ENCODE measurements at regions not wholly inside any gene's neighbourhood (a gene's known extent, or its start where the extent isn't known, plus 50 kb on each side); places are given as distances from the start of the nearest gene placed in this dataset.

GRCh38 chr7:54858008-54858692 is 99.1 kb upstream of the SEC61G start:
- Histone ChIP-seq H3K27me3 (ENCODE audit: control insufficient read depth, low read length) (no peaks in the 10 kb centered on the region), H3K4me3 (ENCODE audit: low read length) (no peak overlapping the region), H3F3A (ENCODE audit: control insufficient read depth, insufficient read depth) (no peaks in the 10 kb centered on the region), H3K4me2 (ENCODE audit: low read length) (no peak overlapping the region), H3K36me3 (ENCODE audit: control insufficient read depth, low read length) (no peaks in the 10 kb centered on the region), H3K27ac (ENCODE audit: low read depth, low read length) (no peak overlapping the region), H3K9me3 (ENCODE audit: control insufficient read depth, insufficient read depth, low read length) (no peaks in the 10 kb centered on the region; the same call in 1 of the 2 replicates), H3K4me1 (ENCODE audit: control insufficient read depth, low read length) (no peaks in the 10 kb centered on the region), H3K9me2 (replicated peaks; ENCODE audit: control insufficient read depth, low read length) (no peaks in the 10 kb centered on the region), H4K20me1 (ENCODE audit: control insufficient read depth, insufficient read depth, low read depth, low read length) (no peaks in the 10 kb centered on the region), H3K79me2 (ENCODE audit: control insufficient read depth, low read length) (no peaks in the 10 kb centered on the region)
- TF ChIP-seq EZH2phosphoT487 (IDR thresholded peaks at IDR 0.05; ENCODE audit: borderline replicate concordance, low read length), result no peak

GRCh38 chr7:54859066-54859465 is 100.1 kb upstream of the SEC61G start:
- H3K4me1 ChIP-seq (ENCODE audit: control insufficient read depth, low read length), result no peaks in the 10 kb centered on the region
- H3K9me2 ChIP-seq (replicated peaks; ENCODE audit: control insufficient read depth, low read length), result no peaks in the 10 kb centered on the region
- H3K27ac ChIP-seq (ENCODE audit: low read depth, low read length), result no peak overlapping the region
- no peaks in the 10 kb centered on the region for H3K79me2 ChIP-seq (ENCODE audit: control insufficient read depth, low read length)
- H3K27me3 ChIP-seq (ENCODE audit: control insufficient read depth, low read length), result no peaks in the 10 kb centered on the region
- H3K4me2 ChIP-seq (ENCODE audit: low read length), result no peak overlapping the region
- H3K36me3 ChIP-seq (ENCODE audit: control insufficient read depth, low read length), result no peaks in the 10 kb centered on the region
- H3K9me3 ChIP-seq (ENCODE audit: control insufficient read depth, insufficient read depth, low read length), result no peaks in the 10 kb centered on the region
- H3F3A ChIP-seq (ENCODE audit: control insufficient read depth, insufficient read depth), result no peaks in the 10 kb centered on the region
- no peak for TF ChIP-seq EZH2phosphoT487 (IDR thresholded peaks at IDR 0.05; ENCODE audit: borderline replicate concordance, low read length)
- TF ChIP-seq CTCF (IDR thresholded peaks at IDR 0.05; ENCODE audit: low read depth, low read length, poor library complexity, severe bottlenecking), result no peak
- H3K4me3 ChIP-seq (ENCODE audit: low read length), result no peak overlapping the region
- H4K20me1 ChIP-seq (ENCODE audit: control insufficient read depth, insufficient read depth, low read depth, low read length), result no peaks in the 10 kb centered on the region

- H3K27ac ChIP-seq (ENCODE audit: low read depth, low read length), result no peak overlapping the region
- H3K9me2 ChIP-seq (replicated peaks; ENCODE audit: control insufficient read depth, low read length), result no peaks in the 10 kb centered on the region
- H3K4me1 ChIP-seq (ENCODE audit: control insufficient read depth, low read length), result no peaks in the 10 kb centered on the region
- H3K79me2 ChIP-seq (ENCODE audit: control insufficient read depth, low read length), result no peaks in the 10 kb centered on the region
- H4K20me1 ChIP-seq (ENCODE audit: control insufficient read depth, insufficient read depth, low read depth, low read length), result no peaks in the 10 kb centered on the region
- H3K4me3 ChIP-seq (ENCODE audit: low read length), result no peak overlapping the region
- H3K27me3 ChIP-seq (ENCODE audit: control insufficient read depth, low read length), result peaks cover 3% of the 10 kb centered on the region; the same call in 1 of the 2 replicates
- no peaks in the 10 kb centered on the region for H3K9me3 ChIP-seq (ENCODE audit: control insufficient read depth, insufficient read depth, low read length)
- no peaks in the 10 kb centered on the region for H3F3A ChIP-seq (ENCODE audit: control insufficient read depth, insufficient read depth)
- no peak for TF ChIP-seq CTCF (IDR thresholded peaks at IDR 0.05; ENCODE audit: low read depth, low read length, poor library complexity, severe bottlenecking)
- no peak for TF ChIP-seq EZH2phosphoT487 (IDR thresholded peaks at IDR 0.05; ENCODE audit: borderline replicate concordance, low read length)
- no peak overlapping the region for H3K4me2 ChIP-seq (ENCODE audit: low read length)
- H3K36me3 ChIP-seq (ENCODE audit: control insufficient read depth, low read length), result no peaks in the 10 kb centered on the region
Observed at GRCh38 chr7:54859545-54859944, 100.5 kb upstream of the SEC61G start.

- H3K36me3 ChIP-seq (ENCODE audit: control insufficient read depth, low read length), result no peaks in the 10 kb centered on the region
- no peaks in the 10 kb centered on the region for H3K9me3 ChIP-seq (ENCODE audit: control insufficient read depth, insufficient read depth, low read length)
- H4K20me1 ChIP-seq (ENCODE audit: control insufficient read depth, insufficient read depth, low read depth, low read length), result no peaks in the 10 kb centered on the region
- H3K27me3 ChIP-seq (ENCODE audit: control insufficient read depth, low read length), result peaks cover 5% of the 10 kb centered on the region; the same call in 1 of the 2 replicates
- TF ChIP-seq EZH2phosphoT487 (IDR thresholded peaks at IDR 0.05; ENCODE audit: borderline replicate concordance, low read length) (no peak), CTCF (IDR thresholded peaks at IDR 0.05; ENCODE audit: low read depth, low read length, poor library complexity, severe bottlenecking) (no peak)
- H3K79me2 ChIP-seq (ENCODE audit: control insufficient read depth, low read length), result no peaks in the 10 kb centered on the region
- H3K4me2 ChIP-seq (ENCODE audit: low read length), result no peak overlapping the region
- H3K4me1 ChIP-seq (ENCODE audit: control insufficient read depth, low read length), result no peaks in the 10 kb centered on the region
- no peaks in the 10 kb centered on the region for H3F3A ChIP-seq (ENCODE audit: control insufficient read depth, insufficient read depth)
- H3K9me2 ChIP-seq (replicated peaks; ENCODE audit: control insufficient read depth, low read length), result no peaks in the 10 kb centered on the region
- H3K27ac ChIP-seq (ENCODE audit: low read depth, low read length), result no peak overlapping the region
- H3K4me3 ChIP-seq (ENCODE audit: low read length), result no peak overlapping the region
Observed at GRCh38 chr7:54860003-54860775, 101.2 kb upstream of the SEC61G start.
